A549 (cell line): ENCODE measurements at regions not wholly inside any gene's neighbourhood (a gene's known extent, or its start where the extent isn't known, plus 50 kb on each side); places are given as distances from the start of the nearest gene placed in this dataset.

Experiments used
- ATAC-seq, 2 experiments: fragments of 200-7000 bp in 1 of 2; fragments of >200 bp in 1 of 2; cut with Nextera tagmentation in 1 of 2; cut with Tn5 transposase in 1 of 2; 3 replicates each; pipeline versions ENCODE4 v1.8.0 to v1.9.1; 2018 to 2020; ENCODE audit warnings: mild to moderate bottlenecking in 1 of 2, moderate library complexity in 1 of 2
- CTCF ChIA-PET: fragments of 300-600 bp; sonication (Branson Sonifier 250); formaldehyde crosslinking; extraction: SDS; loops from one replicate; lab custom pipeline; 2021; ENCODE audit warnings: antibody characterized with exemption, inconsistent platforms; lab: Yijun Ruan, JAX
- POLR2A ChIA-PET: fragments of 350-600 bp; formaldehyde crosslinking; extraction: SDS; loops from one replicate; lab custom pipeline; 2021; ENCODE audit warnings: antibody characterized with exemption, inconsistent platforms; lab: Yijun Ruan, JAX
- DNase-seq, 2 experiments: peaks; one replicate each; pipeline versions ENCODE4 v3.0.0 to v3.0.0-alpha.2; 2011 to 2016; ENCODE audit warnings: low read depth in 1 of 2, low spot score in 1 of 2
- FAIRE-seq: peaks from 2 replicates; lab custom pipeline; 2011; peaks lifted over from hg19 to GRCh38; lab: Jason Lieb, UNC
- H3K27ac ChIP-seq, 2 experiments: fragments of >200 bp; sonication (Bioruptor Twin); formaldehyde crosslinking; 3 replicates each; pipeline ENCODE4 v1.5.1; 2016 to 2017
- H3K4me1 ChIP-seq: fragments of >200 bp; sonication (Bioruptor Twin); formaldehyde crosslinking; 3 replicates; pipeline ENCODE4 v1.6.1; 2016
- H3K4me2 ChIP-seq: fragments of >200 bp; sonication (Bioruptor Twin); formaldehyde crosslinking; 3 replicates; pipeline ENCODE4 v1.6.1; 2016
- H3K4me3 ChIP-seq: fragments of >200 bp; sonication (Bioruptor Twin); formaldehyde crosslinking; 3 replicates; pipeline ENCODE4 v1.5.1; 2016
- H3K9me3 ChIP-seq: fragments of >200 bp; sonication (Bioruptor Twin); formaldehyde crosslinking; 3 replicates; pipeline ENCODE4 v1.6.1; 2016
- ATOH8 ChIP-seq: fragments of 250-450 bp; sonication (Bioruptor Pico); IDR thresholded peaks from 2 replicates; pipeline ENCODE4 v1.5.0; 2020; ENCODE audit warnings: low read depth, mild to moderate bottlenecking, moderate library complexity
- CBX2 ChIP-seq: fragments of 200-600 bp; sonication (generic); IDR thresholded peaks from 2 replicates; pipeline ENCODE4 v1.6.1; 2016; ENCODE audit warnings: low read depth, mild to moderate bottlenecking, borderline replicate concordance
- CBX8 ChIP-seq: fragments of 200-600 bp; sonication (generic); IDR thresholded peaks from 2 replicates; pipeline ENCODE4 v1.6.1; 2016
- CHD4 ChIP-seq: fragments of 200-600 bp; sonication (generic); IDR thresholded peaks from 2 replicates; pipeline ENCODE4 v1.6.1; 2016; ENCODE audit warnings: antibody characterized with exemption, mild to moderate bottlenecking, borderline replicate concordance
- E2F6 ChIP-seq: IDR thresholded peaks from 2 replicates; pipeline ENCODE4 v1.6.1; 2012; ENCODE audit warnings: low read depth, borderline replicate concordance
- EHMT2 ChIP-seq: fragments of 200-600 bp; sonication (generic); IDR thresholded peaks from 2 replicates; pipeline ENCODE4 v1.6.1; 2016; ENCODE audit warnings: antibody characterized with exemption, low read depth, mild to moderate bottlenecking, moderate library complexity
- FOSL2 ChIP-seq, 2 experiments: fragments of 450-650 bp in 1 of 2; fragments of >200 bp in 1 of 2; sonication (Bioruptor Twin) in 1 of 2; formaldehyde crosslinking; IDR thresholded peaks; 2 replicates each; pipeline versions ENCODE4 v1.5.0 to v1.6.1; 2016 to 2020; ENCODE audit warnings: mild to moderate bottlenecking in 1 of 2, moderate library complexity in 1 of 2
- GATA3 ChIP-seq: IDR thresholded peaks from 2 replicates; pipeline ENCODE4 v1.6.1; 2012; ENCODE audit warnings: borderline replicate concordance
- HEYL ChIP-seq: fragments of 250-450 bp; sonication (Bioruptor Pico); IDR thresholded peaks from 2 replicates; pipeline ENCODE4 v1.8.0; 2021; ENCODE audit warnings: mild to moderate bottlenecking, moderate library complexity
- HMGXB4 ChIP-seq: fragments of 250-450 bp; sonication (Bioruptor Pico); IDR thresholded peaks from 2 replicates; pipeline ENCODE4 v1.5.0; 2021; ENCODE audit warnings: mild to moderate bottlenecking, moderate library complexity, borderline replicate concordance
- HOXB13 ChIP-seq: fragments of 250-450 bp; sonication (Bioruptor Pico); IDR thresholded peaks from 2 replicates; pipeline ENCODE4 v1.5.0; 2020; ENCODE audit warnings: low read depth, mild to moderate bottlenecking, moderate library complexity
- HOXB5 ChIP-seq: fragments of 250-450 bp; sonication (Bioruptor Pico); IDR thresholded peaks from 2 replicates; pipeline ENCODE4 v1.5.0; 2020; ENCODE audit warnings: mild to moderate bottlenecking, moderate library complexity
- JUN ChIP-seq, 2 experiments: fragments of >200 bp; sonication (Bioruptor Twin); formaldehyde crosslinking; IDR thresholded peaks; 2 replicates in 1 of 2; 3 replicates in 1 of 2; pipeline ENCODE4 v1.6.1; 2016 to 2017
- KDM1A ChIP-seq: fragments of 200-600 bp; sonication (generic); IDR thresholded peaks from 2 replicates; pipeline ENCODE4 v1.6.1; 2016; ENCODE audit warnings: low read depth, mild to moderate bottlenecking
- MAFK ChIP-seq: fragments of 450-650 bp; IDR thresholded peaks from 2 replicates; pipeline ENCODE4 v1.6.1; 2014; ENCODE audit not compliant: partially characterized antibody
- NR3C1 ChIP-seq: fragments of >200 bp; sonication (Bioruptor Twin); formaldehyde crosslinking; IDR thresholded peaks from 3 replicates; pipeline ENCODE4 v1.6.1; 2017
- POLR2A ChIP-seq: IDR thresholded peaks from 2 replicates; pipeline ENCODE4 v1.6.1; 2012; ENCODE audit warnings: mild to moderate bottlenecking, low read length
- RAD21 ChIP-seq, 2 experiments: fragments of >200 bp in 1 of 2; sonication (Bioruptor Twin) in 1 of 2; formaldehyde crosslinking in 1 of 2; IDR thresholded peaks in 1 of 2; conservative IDR thresholded peaks in 1 of 2; 2 replicates in 1 of 2; 3 replicates in 1 of 2; pipeline ENCODE4 v1.6.1; 2012 to 2018; ENCODE audit warnings: inconsistent platforms in 1 of 2
- RARB ChIP-seq: fragments of 250-450 bp; sonication (Bioruptor Pico); IDR thresholded peaks from 2 replicates; pipeline ENCODE4 v1.8.0; 2021; ENCODE audit warnings: mild to moderate bottlenecking, moderate library complexity
- RCOR1 ChIP-seq: fragments of 150-350 bp; IDR thresholded peaks from 2 replicates; pipeline ENCODE4 v1.6.1; 2014; ENCODE audit warnings: antibody characterized with exemption, low read length, low read depth
- REST ChIP-seq: fragments of 200-600 bp; sonication (generic); IDR thresholded peaks from 2 replicates; pipeline ENCODE4 v1.6.1; 2016; ENCODE audit warnings: antibody characterized with exemption, mild to moderate bottlenecking, moderate library complexity
- SMC3 ChIP-seq: fragments of >200 bp; sonication (Bioruptor Twin); formaldehyde crosslinking; IDR thresholded peaks from 3 replicates; pipeline ENCODE4 v1.6.1; 2018; ENCODE audit warnings: inconsistent platforms
- USF2 ChIP-seq: fragments of 450-650 bp; IDR thresholded peaks from 2 replicates; pipeline ENCODE4 v1.6.1; 2014; ENCODE audit warnings: antibody characterized with exemption
- ZSCAN20 ChIP-seq: fragments of 250-450 bp; sonication (Bioruptor Pico); IDR thresholded peaks from 2 replicates; pipeline ENCODE4 v1.8.0; 2022; ENCODE audit warnings: mild to moderate bottlenecking, moderate library complexity
- WGBS: methylation state at CpG from one replicate; pipeline ENCODE4 v1.1.6; 2017; ENCODE audit errors: missing lambda C conversion rate; 5-methylcytosine and 5-hydroxymethylcytosine counted together

GRCh38 chr10:3516234-3516922 is 268.6 kb downstream of the KLF6 start:
- no peak for FAIRE-seq
- POLR2A ChIA-PET, result interaction anchor here (0.6 kb wide), 1 partner anchor 147 kb away, joined by 6 read pairs; no protein-coding TSS in a partner anchor
- Histone ChIP-seq H3K4me2 (no peak overlapping the region), H3K9me3 (no peaks in the 10 kb centered on the region), H3K27ac (no peak overlapping the region), H3K4me3 (no peak overlapping the region), H3K4me1 (no peaks in the 10 kb centered on the region)
- no peak for ATAC-seq
- 77% methylated on average over 14 of the region's 14 CpGs for WGBS
- no peak for TF ChIP-seq E2F6
- no peak for TF ChIP-seq ATOH8 (CRISPR knock-in tag)
- TF ChIP-seq RARB (CRISPR knock-in tag), result no peak
- TF ChIP-seq ZSCAN20 (CRISPR knock-in tag), result no peak
- no peak for TF ChIP-seq NR3C1
- no peak for TF ChIP-seq RAD21 (conservative IDR thresholded peaks at IDR 0.05 in 1 of 2, IDR thresholded peaks at IDR 0.05 in 1 of 2)
- TF ChIP-seq CBX2, result no peak
- TF ChIP-seq HEYL, result no peak
- TF ChIP-seq HOXB13 (CRISPR knock-in tag), result no peak
- no peak for TF ChIP-seq POLR2A
- no peak for TF ChIP-seq HOXB5 (CRISPR knock-in tag)
- no peak for TF ChIP-seq KDM1A
- TF ChIP-seq USF2, result no peak
- no peak for TF ChIP-seq CHD4
- no peak for TF ChIP-seq GATA3
- DNase-seq, result no peak
- CTCF ChIA-PET, result interaction anchor here (1.6 kb wide), 1 partner anchor 13 kb away, joined by 4 read pairs; no protein-coding TSS in a partner anchor

GRCh38 chr10:3514691-3515090 is 270.3 kb downstream of the KLF6 start:
- FAIRE-seq (no peak), ATAC-seq (no peak), DNase-seq (no peak)
- ChIA-PET POLR2A (no interaction called here), CTCF (interaction anchor here (0.6 to 0.8 kb wide), 2 partner anchors 47 to 368 kb away, joined by 4 to 5 read pairs; no protein-coding TSS in a partner anchor)
- H3K27ac ChIP-seq, result no peak overlapping the region
- H3K9me3 ChIP-seq, result no peaks in the 10 kb centered on the region
- H3K4me3 ChIP-seq, result no peak overlapping the region
- H3K4me1 ChIP-seq, result no peaks in the 10 kb centered on the region
- TF ChIP-seq REST, result no peak
- no peak for TF ChIP-seq FOSL2 (IDR thresholded peaks at IDR 0.05)
- no peak for TF ChIP-seq FOSL2 (CRISPR knock-in tag; IDR thresholded peaks at IDR 0.05)
- no peak for TF ChIP-seq SMC3
- TF ChIP-seq CBX8, result no peak
- no peak for TF ChIP-seq KDM1A
- no peak for TF ChIP-seq JUN (IDR thresholded peaks at IDR 0.05)
- no peak for TF ChIP-seq CBX2
- no peak for TF ChIP-seq HMGXB4 (CRISPR knock-in tag)
- no peak for TF ChIP-seq EHMT2
- no peak for TF ChIP-seq RCOR1
- TF ChIP-seq NR3C1, result no peak
- TF ChIP-seq MAFK, result no peak
- 70% methylated on average over 7 of the region's 7 CpGs for WGBS
- no peak overlapping the region for H3K4me2 ChIP-seq
